ENCODE measurements at regions not wholly inside any gene's neighbourhood (a gene's known extent, or its start where the extent isn't known, plus 50 kb on each side); places are given as distances from the start of the nearest gene placed in this dataset.

DNA sequence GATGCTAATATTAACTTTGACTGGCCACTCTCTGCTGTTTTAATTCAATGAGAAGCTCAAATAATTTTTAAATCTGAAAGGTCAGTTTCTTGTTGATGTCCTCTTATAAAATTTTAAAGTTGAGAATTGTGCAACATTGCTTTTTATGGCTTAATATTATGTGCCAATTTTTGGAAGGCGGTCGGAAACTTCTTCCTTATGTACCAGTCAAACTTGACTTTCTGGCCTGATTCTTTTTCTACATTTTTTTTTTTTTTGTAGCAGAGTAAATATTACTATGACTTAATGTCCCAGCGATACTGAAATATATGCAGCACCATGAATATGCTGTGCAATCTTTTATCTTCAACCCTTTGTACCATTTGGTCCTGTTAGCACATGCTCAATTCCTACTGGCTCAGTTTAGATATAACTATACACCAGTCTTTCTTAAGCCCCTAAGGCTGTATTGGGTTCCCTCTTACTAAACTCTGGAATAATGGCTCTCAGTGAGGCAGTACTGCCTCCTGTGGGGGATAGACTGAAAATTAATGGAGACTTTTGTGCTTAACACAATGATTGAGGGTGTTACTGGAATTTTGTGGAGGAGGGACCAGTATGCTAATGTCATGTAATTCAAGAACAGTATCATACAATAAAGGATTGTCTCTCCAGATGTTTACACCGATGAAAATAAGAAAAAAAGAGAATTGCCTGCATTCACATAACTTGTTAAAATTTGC is 156.4 kb upstream of the SYNCRIP start:
- Histone ChIP-seq H3K9ac (ENCODE audit: extremely low read depth, insufficient read length, low read length) (no peak overlapping the region), H4K5ac (ENCODE audit: insufficient read length, low read depth, low read length) (no peak overlapping the region), H2BK15ac (ENCODE audit: low read depth, low read length) (no peak overlapping the region), H3K56ac (ENCODE audit: insufficient read length, low read depth, low read length) (no peak overlapping the region), H3K18ac (ENCODE audit: insufficient read length, low read depth, low read length) (no peak overlapping the region), H3K27me3 (ENCODE audit: insufficient read depth, low read length) (no peaks in the 10 kb centered on the region), H3K79me1 (ENCODE audit: insufficient read depth, low read depth, low read length, poor library complexity, severe bottlenecking) (no peaks in the 10 kb centered on the region), H2BK20ac (ENCODE audit: low read depth, low read length, poor library complexity, severe bottlenecking) (no peak overlapping the region), H3K79me2 (ENCODE audit: insufficient read depth, low read length) (no peaks in the 10 kb centered on the region), H2AFZ (ENCODE audit: low read length) (no peak overlapping the region), H3K27ac (ENCODE audit: insufficient read length, low read depth, low read length) (no peak overlapping the region), H3K9me3 (ENCODE audit: control insufficient read depth, low read depth, low read length) (no peaks in the 10 kb centered on the region), H2BK12ac (ENCODE audit: insufficient read length, low read depth, low read length) (no peak overlapping the region), H4K20me1 (ENCODE audit: control insufficient read depth, insufficient read depth, insufficient read length) (no peaks in the 10 kb centered on the region), H2AK5ac (ENCODE audit: insufficient read length, low read length) (no peak overlapping the region), H3K23me2 (ENCODE audit: insufficient read length, low read depth, low read length, poor library complexity, severe bottlenecking) (no peaks in the 10 kb centered on the region), H3K4me2 (ENCODE audit: insufficient read depth, insufficient read length, low read length) (no peak overlapping the region), H3K4ac (ENCODE audit: low read depth, low read length) (no peak overlapping the region), H2BK5ac (ENCODE audit: insufficient read length, low read length) (no peak overlapping the region), H2BK120ac (ENCODE audit: low read depth, low read length, poor library complexity, severe bottlenecking) (no peak overlapping the region), H4K8ac (replicated peaks; ENCODE audit: insufficient read length, low read depth, low read length) (no peak overlapping the region), H4K91ac (ENCODE audit: insufficient read length, low read depth, low read length) (no peak overlapping the region), H3K23ac (ENCODE audit: insufficient read length, low read depth, low read length) (no peak overlapping the region), H3K14ac (ENCODE audit: insufficient read depth, low read length) (no peak overlapping the region), H3K4me1 (ENCODE audit: insufficient read depth, low read length) (no peaks in the 10 kb centered on the region), H3T11ph (ENCODE audit: low read length) (no peak overlapping the region)
- H3K27ac Mint-ChIP-seq: no peak overlapping the region
- DNase-seq: no peak
- no CpG with 5 or more reads among the region's 4 CpGs for WGBS (ENCODE audit: extremely low coverage, insufficient read length, low lambda C conversion rate)
- no peak overlapping the region for H3K4me3 Mint-ChIP-seq
- H3K27me3 Mint-ChIP-seq (ENCODE audit: low read depth): no peaks in the 10 kb centered on the region
- no peaks in the 10 kb centered on the region; a peak in 2 of 7 replicates for H3K36me3 Mint-ChIP-seq (ENCODE audit: insufficient read depth in 1 of 3, low read depth in 3 of 3)
- no peaks in the 10 kb centered on the region for H3K4me1 Mint-ChIP-seq
- TF ChIP-seq, protein P1, sequence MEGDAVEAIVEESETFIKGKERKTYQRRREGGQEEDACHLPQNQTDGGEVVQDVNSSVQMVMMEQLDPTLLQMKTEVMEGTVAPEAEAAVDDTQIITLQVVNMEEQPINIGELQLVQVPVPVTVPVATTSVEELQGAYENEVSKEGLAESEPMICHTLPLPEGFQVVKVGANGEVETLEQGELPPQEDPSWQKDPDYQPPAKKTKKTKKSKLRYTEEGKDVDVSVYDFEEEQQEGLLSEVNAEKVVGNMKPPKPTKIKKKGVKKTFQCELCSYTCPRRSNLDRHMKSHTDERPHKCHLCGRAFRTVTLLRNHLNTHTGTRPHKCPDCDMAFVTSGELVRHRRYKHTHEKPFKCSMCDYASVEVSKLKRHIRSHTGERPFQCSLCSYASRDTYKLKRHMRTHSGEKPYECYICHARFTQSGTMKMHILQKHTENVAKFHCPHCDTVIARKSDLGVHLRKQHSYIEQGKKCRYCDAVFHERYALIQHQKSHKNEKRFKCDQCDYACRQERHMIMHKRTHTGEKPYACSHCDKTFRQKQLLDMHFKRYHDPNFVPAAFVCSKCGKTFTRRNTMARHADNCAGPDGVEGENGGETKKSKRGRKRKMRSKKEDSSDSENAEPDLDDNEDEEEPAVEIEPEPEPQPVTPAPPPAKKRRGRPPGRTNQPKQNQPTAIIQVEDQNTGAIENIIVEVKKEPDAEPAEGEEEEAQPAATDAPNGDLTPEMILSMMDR (conservative IDR thresholded peaks at IDR 0.05): 0 out of 3 replicates have a peak, but pooled peaks have one; percentile 24
- peaks cover 0 to 3% of the 10 kb centered on the region in 2 experiments; a peak in 3 of 5 replicates for H3K9me3 Mint-ChIP-seq
